Adrenal gland (tissue), 9 donors: ENCODE measurements at regions not wholly inside any gene's neighbourhood (a gene's known extent, or its start where the extent isn't known, plus 50 kb on each side); places are given as distances from the start of the nearest gene placed in this dataset.
"Not testable (repeated sequence)": the region's sequence is repeated elsewhere in the genome, so short reads cannot be mapped to it uniquely, and the experiment has no call there.

Experiments used
- DNase-seq, 7 donors: peaks; one replicate each; pipeline ENCODE4 v3.0.0-alpha.2; 2019 to 2020
- H3K27ac ChIP-seq, 5 donors: fragments of 200-600 bp; sonication (generic) in 4 of 5; 1 replicate in 3 of 5; 2 replicates in 2 of 5; pipeline versions ENCODE4 v1.5.1 to v1.8.0; 2016 to 2020; ENCODE audit warnings: mild to moderate bottlenecking in 1 of 5
- H3K27me3 ChIP-seq: fragments of 200-600 bp; 2 replicates; pipeline ENCODE4 v1.8.0; 2021
- H3K36me3 ChIP-seq, 2 donors: fragments of 200-600 bp; replicated peaks in 1 of 2; 1 replicate in 1 of 2; 2 replicates in 1 of 2; pipeline versions ENCODE4 v1.5.1 to v1.8.0; 2018 to 2022
- H3K4me1 ChIP-seq, 2 donors: fragments of 200-600 bp; replicated peaks in 1 of 2; 1 replicate in 1 of 2; 2 replicates in 1 of 2; pipeline versions ENCODE4 v1.5.1 to v1.8.0; 2018 to 2021
- H3K4me3 ChIP-seq, 4 donors: fragments of 200-600 bp; sonication (generic) in 3 of 4; one replicate each; pipeline ENCODE4 v1.5.1; 2016 to 2018
- H3K9me3 ChIP-seq, 3 donors: fragments of 200-600 bp; sonication (generic) in 1 of 3; replicated peaks in 1 of 3; 1 replicate in 2 of 3; 2 replicates in 1 of 3; pipeline versions ENCODE4 v1.5.1 to v1.8.0; 2016 to 2021
- CTCF ChIP-seq, 6 experiments: fragments of 450-650 bp in 4 of 6; fragments of 200-600 bp in 2 of 6; sonication (generic) in 1 of 6; IDR thresholded peaks; 1 replicate in 5 of 6; 2 replicates in 1 of 6; pipeline versions ENCODE4 v1.5.1 to v1.8.0; 2016 to 2021; ENCODE audit warnings: antibody characterized with exemption in 6 of 6, mild to moderate bottlenecking in 2 of 6, moderate library complexity in 1 of 6
- POLR2A ChIP-seq, 2 donors: fragments of 450-650 bp; IDR thresholded peaks; one replicate each; pipeline ENCODE4 v1.6.1; 2017; ENCODE audit warnings: antibody characterized with exemption in 2 of 2, mild to moderate bottlenecking in 2 of 2, moderate library complexity in 1 of 2
- WGBS, 4 donors: extraction: QIAGEN DNeasy Blood & Tissue Kit in 2 of 4; methylation state at CpG; one replicate each; pipeline versions ENCODE4 v1.1.5 to v1.1.7; 2013 to 2017; 5-methylcytosine and 5-hydroxymethylcytosine counted together
- intact Hi-C, 2 donors: fragments of 100-400 bp; cut with DNase I; formaldehyde crosslinking; loops; one replicate each; pipeline versions ENCODE4 v1.14.1 to v1.15.0; 2022 to 2023
- donor health status: healthy with polysubstance abuse.
- donor health status: Bipolar disorder and iron deficiency.
- donor health status: DM: yes; HTN: yes; CAD: no.
- donor health status: DM: no; HTN: no; CAD: no.
- donor health status: DM: no; HTN: no; CAD: no.

DNA sequence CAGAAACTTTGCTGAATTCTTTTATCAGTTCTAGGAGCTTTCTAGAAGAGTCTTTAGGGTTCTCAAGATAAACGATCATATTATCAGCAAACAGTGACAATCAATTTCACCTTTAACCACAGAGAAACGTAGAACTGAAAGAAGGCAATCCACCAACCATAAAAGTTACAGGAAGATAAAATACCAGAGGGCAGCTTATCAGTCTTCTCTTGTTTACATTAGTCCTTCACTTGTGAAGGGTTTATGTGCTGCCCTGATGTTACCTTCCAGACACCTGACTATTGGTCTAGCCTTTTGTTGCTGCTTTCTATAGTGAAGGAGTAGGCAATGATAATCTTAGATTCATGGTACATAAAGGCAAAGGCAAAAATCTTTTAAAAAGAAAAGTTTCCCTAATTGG, 73.2 kb upstream of the EFCAB3 start:
- peaks cover 5% of the 10 kb centered on the region for H3K27me3 ChIP-seq
- TF ChIP-seq POLR2A (IDR thresholded peaks at IDR 0.05) (no peak), CTCF (IDR thresholded peaks at IDR 0.05) (no peak)
- intact Hi-C loops = no loop called here
- H3K9me3 ChIP-seq = no peaks in the 10 kb centered on the region
- no peak for DNase-seq
- 21 to 36% (median 30%) methylated on average over 2 of the region's 2 CpGs for WGBS, 4 donors
- H3K36me3 ChIP-seq = no peaks in the 10 kb centered on the region
- no peak overlapping the region for H3K4me3 ChIP-seq
- no peak overlapping the region for H3K27ac ChIP-seq
- H3K4me1 ChIP-seq = no peaks in the 10 kb centered on the region

- Histone ChIP-seq H3K4me3 (no peak overlapping the region), H3K27me3 (no peaks in the 10 kb centered on the region), H3K4me1 (no peaks in the 10 kb centered on the region), H3K36me3 (no peaks in the 10 kb centered on the region), H3K9me3 (no peaks in the 10 kb centered on the region), H3K27ac (no peak overlapping the region)
- no peak for TF ChIP-seq POLR2A (IDR thresholded peaks at IDR 0.05)
- no peak for TF ChIP-seq CTCF (IDR thresholded peaks at IDR 0.05)
- no peak for DNase-seq
- intact Hi-C loops = no loop called here
These were observed 76.9 kb upstream of the EFCAB3 start for GRCh38 chr17:62303476-62303875.

DNA sequence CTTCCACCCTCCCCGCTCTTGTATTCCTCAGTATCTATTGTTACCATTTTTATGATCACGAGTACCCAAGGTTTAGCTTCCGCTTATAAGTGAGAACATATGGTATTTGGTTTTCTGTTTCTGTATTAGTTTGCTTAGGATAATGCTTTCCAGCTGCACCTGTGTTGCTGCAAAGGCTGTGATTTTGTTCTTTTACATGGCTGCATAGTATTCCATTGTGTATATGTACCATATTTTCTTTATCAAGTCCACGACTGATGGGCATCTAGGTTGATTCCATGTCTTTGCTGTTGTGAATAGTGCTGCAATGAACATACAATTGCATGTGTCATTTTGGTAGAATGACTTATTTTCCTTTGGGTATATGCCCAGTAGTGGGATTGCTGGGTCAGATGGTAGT, 79.7 kb upstream of the EFCAB3 start:
- intact Hi-C loops = no loop called here
- WGBS, 4 donors = 78 to 84% (median 82%) methylated on average over 4 of the region's 4 CpGs
- Histone ChIP-seq H3K9me3 (no peaks in the 10 kb centered on the region), H3K27ac (no peak overlapping the region), H3K4me3 (no peak overlapping the region), H3K4me1 (no peaks in the 10 kb centered on the region), H3K36me3 (no peaks in the 10 kb centered on the region), H3K27me3 (no peaks in the 10 kb centered on the region)
- DNase-seq = no peak
- TF ChIP-seq CTCF (IDR thresholded peaks at IDR 0.05) (no peak), POLR2A (IDR thresholded peaks at IDR 0.05) (no peak)

DNA sequence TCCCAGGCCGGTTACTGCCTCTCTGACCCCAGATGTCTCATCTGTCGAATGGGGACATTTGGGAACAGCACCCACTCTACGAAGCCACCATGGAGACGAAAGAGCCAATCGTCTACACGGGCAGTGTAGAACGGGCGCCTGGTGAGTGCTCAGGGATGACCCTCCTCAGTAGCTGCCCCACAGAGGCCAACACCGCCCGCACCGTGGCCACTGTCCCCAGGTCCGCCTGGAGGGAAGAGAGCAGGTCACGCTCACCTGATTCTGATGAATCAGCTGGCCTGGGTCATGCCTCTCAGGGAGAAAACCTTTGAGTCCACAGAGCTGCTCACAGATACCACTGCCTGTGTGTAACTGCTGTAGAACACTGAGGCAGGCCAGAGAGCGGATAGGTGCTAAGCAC, 105.1 kb upstream of the EFCAB3 start:
- intact Hi-C loops, H3K36me3 ChIP-seq, H3K27me3 ChIP-seq, H3K4me3 ChIP-seq, H3K27ac ChIP-seq, H3K4me1 ChIP-seq, H3K9me3 ChIP-seq, DNase-seq: not testable (repeated sequence)
- WGBS, 4 donors = 96 to 98% (median 97%) methylated on average over 6 to 14 of the region's 14 CpGs

GRCh38 chr17:62268361-62268760, 112.0 kb upstream of the EFCAB3 start:
- WGBS, 4 donors = 86 to 93% (median 93%) methylated on average over 3 to 8 of the region's 12 CpGs; no CpG with 5 or more reads in 1 of the 4 donors
- H3K9me3 ChIP-seq, H3K4me1 ChIP-seq, H3K36me3 ChIP-seq, H3K27me3 ChIP-seq, H3K4me3 ChIP-seq, DNase-seq, intact Hi-C loops, H3K27ac ChIP-seq: not testable (repeated sequence)

DNA sequence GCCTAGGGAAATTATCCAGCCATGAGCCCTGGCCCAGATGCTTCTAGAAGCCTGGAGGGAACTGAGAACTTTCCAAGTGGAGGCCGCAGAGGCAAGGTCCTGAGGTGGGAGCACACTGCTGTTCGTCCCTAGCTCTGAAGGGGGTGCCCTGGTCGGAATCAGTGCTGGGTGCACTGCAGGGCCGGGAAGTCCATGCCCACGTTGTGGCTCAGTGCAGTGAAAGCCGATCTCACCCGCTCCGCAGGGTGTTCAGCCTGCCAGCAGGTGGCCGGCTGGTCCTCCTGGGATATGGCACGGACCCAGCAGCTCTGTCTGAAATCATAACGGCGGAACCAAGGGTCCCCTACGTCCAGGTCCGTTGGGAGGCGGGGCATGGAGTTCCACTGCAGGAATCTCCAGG, 115.4 kb upstream of the EFCAB3 start:
- H3K9me3 ChIP-seq, H3K36me3 ChIP-seq, DNase-seq, H3K27ac ChIP-seq, intact Hi-C loops, H3K4me3 ChIP-seq, H3K4me1 ChIP-seq, H3K27me3 ChIP-seq: not testable (repeated sequence)
- whole genome bisulfite sequencing, 4 donors = 70% methylated on average over 6 of the region's 15 CpGs; no CpG with 5 or more reads in 3 of the 4 donors

DNA sequence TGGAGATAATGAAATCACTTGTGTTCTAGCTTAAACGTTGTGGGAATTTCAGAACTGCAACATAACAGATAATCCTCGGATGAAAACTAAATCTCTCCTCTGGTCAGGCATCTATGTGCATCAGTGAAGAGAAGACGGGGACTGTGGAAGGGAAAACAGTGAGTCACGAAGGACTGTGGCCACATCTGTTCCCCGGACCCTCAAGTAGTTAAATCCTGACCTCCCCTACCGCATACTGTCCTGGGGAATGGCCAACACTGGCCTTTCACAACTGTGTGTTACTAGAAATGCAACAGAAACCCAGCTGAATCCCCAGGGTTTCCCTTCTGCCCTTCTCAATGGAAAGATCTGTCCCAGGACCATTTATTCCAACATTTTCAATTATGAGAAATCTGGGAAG, 124.6 kb upstream of the EFCAB3 start:
- H3K4me3 ChIP-seq, H3K36me3 ChIP-seq, H3K27me3 ChIP-seq, H3K27ac ChIP-seq, H3K4me1 ChIP-seq, DNase-seq, intact Hi-C loops, H3K9me3 ChIP-seq: not testable (repeated sequence)
- 51 to 69% (median 56%) methylated on average over 2 to 6 of the region's 6 CpGs for WGBS, 4 donors

DNA sequence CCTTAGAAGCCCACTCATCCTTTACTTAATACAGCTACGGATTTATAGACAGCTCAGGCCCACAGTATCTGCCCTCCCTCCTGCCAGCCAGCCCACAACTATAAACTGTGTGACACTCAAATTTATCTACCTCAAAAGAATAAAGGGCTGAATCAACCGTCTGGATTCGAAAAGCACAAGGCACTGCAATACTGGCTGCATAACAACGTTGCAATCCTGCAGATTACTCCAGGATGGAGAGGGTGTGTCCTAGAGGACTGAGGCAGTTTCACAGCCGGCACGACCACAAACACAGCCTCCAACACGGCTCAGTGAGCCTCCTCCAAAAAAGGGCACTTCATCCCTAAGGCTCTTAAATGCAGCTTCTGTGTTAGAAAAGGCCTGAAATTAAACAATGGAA, 138.3 kb upstream of the EFCAB3 start:
- H3K27ac ChIP-seq, H3K27me3 ChIP-seq, H3K9me3 ChIP-seq, H3K4me1 ChIP-seq, intact Hi-C loops, DNase-seq, H3K4me3 ChIP-seq, H3K36me3 ChIP-seq: not testable (repeated sequence)
- 39 to 50% (median 46%) methylated on average over 7 of the region's 7 CpGs for WGBS, 4 donors

GRCh38 chr17:62239569-62239968, 140.8 kb upstream of the EFCAB3 start:
- H3K9me3 ChIP-seq, H3K27me3 ChIP-seq, intact Hi-C loops, DNase-seq, H3K4me3 ChIP-seq, H3K27ac ChIP-seq, H3K36me3 ChIP-seq, H3K4me1 ChIP-seq: not testable (repeated sequence)
- 78 to 82% (median 80%) methylated on average over 3 of the region's 3 CpGs for WGBS, 4 donors
